Vagina (tissue), 2 donors: ENCODE measurements at regions not wholly inside any gene's neighbourhood (a gene's known extent, or its start where the extent isn't known, plus 50 kb on each side); places are given as distances from the start of the nearest gene placed in this dataset.

Source experiments
- DNase-seq, 2 donors: peaks; one replicate each; pipeline ENCODE4 v3.0.0-alpha.2; 2017; ENCODE audit errors: extremely low spot score in 2 of 2
- H3K27ac ChIP-seq: fragments of 200-600 bp; sonication (generic); one replicate; pipeline ENCODE4 v1.5.1; 2019
- H3K27me3 ChIP-seq: fragments of 200-600 bp; sonication (generic); one replicate; pipeline ENCODE4 v1.5.1; 2019
- H3K36me3 ChIP-seq, 2 donors: fragments of 200-600 bp; sonication (generic); one replicate each; pipeline ENCODE4 v1.5.1; 2017 to 2019
- H3K4me1 ChIP-seq: fragments of 200-600 bp; sonication (generic); one replicate; pipeline ENCODE4 v1.5.1; 2019
- H3K4me3 ChIP-seq, 2 donors: fragments of 200-600 bp; sonication (generic); 1 replicate in 1 of 2; 2 replicates in 1 of 2; pipeline ENCODE4 v1.5.1; 2016 to 2019
- H3K9me3 ChIP-seq: fragments of 200-600 bp; sonication (generic); one replicate; pipeline ENCODE4 v1.5.1; 2019
- CTCF ChIP-seq, 3 experiments: fragments of 450-650 bp in 2 of 3; fragments of 200-600 bp in 1 of 3; sonication (generic) in 1 of 3; IDR thresholded peaks; one replicate each; pipeline ENCODE4 v1.5.1; 2017 to 2019; ENCODE audit warnings: antibody characterized with exemption in 3 of 3, mild to moderate bottlenecking in 2 of 3, moderate library complexity in 2 of 3
- POLR2A ChIP-seq, 2 donors: fragments of 450-650 bp; IDR thresholded peaks; one replicate each; pipeline ENCODE4 v1.6.1; 2017; ENCODE audit warnings: antibody characterized with exemption in 2 of 2, mild to moderate bottlenecking in 2 of 2, moderate library complexity in 2 of 2
- POLR2AphosphoS5 ChIP-seq, 2 donors: sonication (generic); formaldehyde crosslinking; IDR thresholded peaks; one replicate each; pipeline ENCODE4 v1.9.0; 2017; ENCODE audit warnings: antibody characterized with exemption in 2 of 2, mild to moderate bottlenecking in 2 of 2, low read depth in 1 of 2; ENCODE audit not compliant: insufficient read depth in 1 of 2
- intact Hi-C: fragments of 100-400 bp; cut with DNase I; formaldehyde crosslinking; loops from one replicate; pipeline ENCODE4 v1.15.1; 2023

- no peak overlapping the region for H3K27ac ChIP-seq
- no peaks in the 10 kb centered on the region for H3K4me1 ChIP-seq
- intact Hi-C loops = no loop called here
- H3K27me3 ChIP-seq = no peaks in the 10 kb centered on the region
- H3K9me3 ChIP-seq = no peaks in the 10 kb centered on the region
- no peaks in the 10 kb centered on the region for H3K36me3 ChIP-seq
- no peak overlapping the region for H3K4me3 ChIP-seq
- no peak for TF ChIP-seq POLR2AphosphoS5 (IDR thresholded peaks at IDR 0.05; ENCODE audit: insufficient read depth in 1 of 2, low read depth in 1 of 2)
- no peak for TF ChIP-seq POLR2A (IDR thresholded peaks at IDR 0.05)
- TF ChIP-seq CTCF (IDR thresholded peaks at IDR 0.05) = no peak
- DNase-seq = no peak
These were observed 120.4 kb downstream of the CBLN1 start for GRCh38 chr16:49161191-49161590.

- Histone ChIP-seq H3K9me3 (no peaks in the 10 kb centered on the region), H3K36me3 (no peaks in the 10 kb centered on the region), H3K27me3 (no peaks in the 10 kb centered on the region), H3K27ac (no peak overlapping the region), H3K4me3 (no peak overlapping the region), H3K4me1 (no peaks in the 10 kb centered on the region)
- TF ChIP-seq POLR2A (IDR thresholded peaks at IDR 0.05) (no peak), CTCF (IDR thresholded peaks at IDR 0.05) (no peak), POLR2AphosphoS5 (IDR thresholded peaks at IDR 0.05; ENCODE audit: insufficient read depth in 1 of 2, low read depth in 1 of 2) (no peak)
- DNase-seq = no peak
- intact Hi-C loops = no loop called here
These were observed 123.5 kb downstream of the CBLN1 start for GRCh38 chr16:49158029-49158642.

- no peaks in the 10 kb centered on the region for H3K27me3 ChIP-seq
- H3K9me3 ChIP-seq = no peaks in the 10 kb centered on the region
- no peaks in the 10 kb centered on the region for H3K36me3 ChIP-seq
- no peak for TF ChIP-seq POLR2AphosphoS5 (IDR thresholded peaks at IDR 0.05; ENCODE audit: insufficient read depth in 1 of 2, low read depth in 1 of 2)
- no peak for TF ChIP-seq POLR2A (IDR thresholded peaks at IDR 0.05)
- no peak for TF ChIP-seq CTCF (IDR thresholded peaks at IDR 0.05)
- no peak for DNase-seq
- no peak overlapping the region for H3K27ac ChIP-seq
- H3K4me3 ChIP-seq = no peak overlapping the region
- no peaks in the 10 kb centered on the region for H3K4me1 ChIP-seq
- intact Hi-C loops = no loop called here
These were observed 131.3 kb downstream of the CBLN1 start for GRCh38 chr16:49150341-49150740.

- Histone ChIP-seq H3K27ac (no peak overlapping the region), H3K36me3 (no peaks in the 10 kb centered on the region), H3K4me1 (no peaks in the 10 kb centered on the region), H3K4me3 (no peak overlapping the region), H3K9me3 (no peaks in the 10 kb centered on the region), H3K27me3 (no peaks in the 10 kb centered on the region)
- TF ChIP-seq POLR2A (IDR thresholded peaks at IDR 0.05) (no peak), POLR2AphosphoS5 (IDR thresholded peaks at IDR 0.05; ENCODE audit: insufficient read depth in 1 of 2, low read depth in 1 of 2) (no peak), CTCF (IDR thresholded peaks at IDR 0.05) (no peak)
- intact Hi-C loops = no loop called here
- no peak for DNase-seq
These were observed 133.2 kb downstream of the CBLN1 start for GRCh38 chr16:49148410-49148809.

- Histone ChIP-seq H3K36me3 (no peaks in the 10 kb centered on the region), H3K9me3 (no peaks in the 10 kb centered on the region), H3K4me3 (no peak overlapping the region), H3K27me3 (no peaks in the 10 kb centered on the region), H3K27ac (no peak overlapping the region), H3K4me1 (no peaks in the 10 kb centered on the region)
- TF ChIP-seq POLR2A (IDR thresholded peaks at IDR 0.05) (no peak), POLR2AphosphoS5 (IDR thresholded peaks at IDR 0.05; ENCODE audit: insufficient read depth in 1 of 2, low read depth in 1 of 2) (no peak), CTCF (IDR thresholded peaks at IDR 0.05) (no peak)
- no peak for DNase-seq
- intact Hi-C loops = no loop called here
These were observed 141.0 kb downstream of the CBLN1 start for GRCh38 chr16:49140618-49141017.
